ENCODE measurements at regions not wholly inside any gene's neighbourhood (a gene's known extent, or its start where the extent isn't known, plus 50 kb on each side); places are given as distances from the start of the nearest gene placed in this dataset.
"Not testable (repeated sequence)": the region's sequence is repeated elsewhere in the genome, so short reads cannot be mapped to it uniquely, and the experiment has no call there.

DNA sequence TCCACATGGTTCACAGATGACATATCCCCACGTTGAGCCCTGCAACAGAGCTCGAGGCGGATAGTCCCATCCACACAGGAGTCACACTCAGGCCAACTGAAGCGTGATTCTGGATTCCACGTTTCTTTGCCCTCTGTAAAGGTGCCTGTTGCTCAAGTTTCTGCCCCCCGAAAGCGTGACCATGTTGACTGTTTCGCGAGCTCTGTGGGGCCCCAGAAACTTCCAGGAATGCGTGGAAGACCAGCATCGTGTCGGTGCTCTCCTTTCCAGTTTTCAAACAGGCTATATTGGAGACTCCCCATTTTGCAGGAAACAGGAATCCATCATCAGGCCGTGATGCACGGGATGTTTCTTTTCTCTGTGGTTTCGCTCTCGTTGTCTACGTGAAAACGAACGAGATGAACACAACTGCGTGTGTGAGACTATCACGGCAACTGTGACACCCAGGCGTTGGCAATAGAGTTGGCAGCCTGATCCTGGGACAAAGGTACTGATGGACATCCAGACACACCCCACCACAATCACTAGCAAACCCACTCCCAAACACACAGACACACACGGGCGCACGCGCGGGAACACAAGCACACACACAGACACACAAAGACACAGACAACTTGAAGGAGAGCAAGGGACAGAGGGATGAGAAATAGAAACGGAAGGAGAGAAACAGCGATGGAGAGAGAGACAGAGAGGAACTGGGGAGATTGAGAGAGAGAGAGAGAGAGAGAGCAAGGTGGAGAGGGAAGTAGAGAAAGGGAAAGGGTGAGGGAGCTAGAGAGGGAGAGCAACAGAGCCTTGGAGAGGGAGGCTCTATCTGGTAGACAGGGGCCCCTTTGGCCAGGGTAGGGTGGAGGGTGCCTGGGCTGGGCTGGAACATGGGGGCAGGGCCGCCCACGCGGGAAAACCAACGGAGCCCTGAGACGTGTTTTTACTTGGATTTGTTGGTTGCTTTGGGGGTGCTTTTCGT is 1609.3 kb downstream of the SPATA31A7 start:
- peak overlapping the region; percentile 65 for H3K4me3 Mint-ChIP-seq (ENCODE audit: low read depth)
- peaks cover 23% of the 10 kb centered on the region for H3K4me1 Mint-ChIP-seq (ENCODE audit: low read depth)
- peaks cover 10% of the 10 kb centered on the region for H3K36me3 Mint-ChIP-seq (ENCODE audit: low read depth)
- H3K27ac Mint-ChIP-seq, result peak overlapping the region; percentile 10
- DNase-seq (ENCODE audit: low spot score); intact Hi-C loops (cut with micrococcal nuclease); H3K9me3 Mint-ChIP-seq: not testable (repeated sequence)
- H3K27me3 Mint-ChIP-seq (ENCODE audit: low read depth), result peaks cover 35% of the 10 kb centered on the region

DNA sequence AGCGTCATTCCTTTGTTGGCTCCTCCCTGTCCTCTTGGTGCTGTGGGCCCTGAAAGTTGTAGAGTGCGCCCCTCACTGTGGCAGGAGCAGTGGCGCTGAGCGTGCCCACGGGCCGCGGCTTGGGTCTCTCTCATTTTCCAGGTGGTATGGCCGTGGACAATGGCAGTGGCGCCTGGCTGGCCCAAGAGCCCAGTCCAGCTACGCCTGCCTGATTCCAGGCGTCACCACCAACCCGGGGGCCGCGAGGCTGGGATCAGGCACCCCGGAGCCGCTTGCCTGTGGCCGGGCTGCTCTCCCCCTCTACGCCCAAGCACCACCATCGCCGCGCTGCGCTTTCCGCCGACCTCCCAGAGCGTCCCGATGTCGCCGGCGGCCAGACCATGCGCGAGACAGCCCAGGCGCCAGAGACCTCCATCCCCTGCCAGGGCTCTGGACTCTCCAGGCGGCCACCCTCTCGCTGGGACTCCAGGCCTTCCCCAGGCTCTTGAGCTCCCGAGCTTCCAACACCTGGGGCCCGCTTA is 1610.1 kb downstream of the SPATA31A7 start:
- intact Hi-C loops (cut with micrococcal nuclease); H3K27ac Mint-ChIP-seq; H3K9me3 Mint-ChIP-seq; DNase-seq (ENCODE audit: low spot score): not testable (repeated sequence)
- Mint-ChIP-seq H3K4me3 (ENCODE audit: low read depth) (peak overlapping the region; percentile 65), H3K27me3 (ENCODE audit: low read depth) (peaks cover 41% of the 10 kb centered on the region), H3K36me3 (ENCODE audit: low read depth) (peaks cover 10% of the 10 kb centered on the region), H3K4me1 (ENCODE audit: low read depth) (peaks cover 23% of the 10 kb centered on the region)

DNA sequence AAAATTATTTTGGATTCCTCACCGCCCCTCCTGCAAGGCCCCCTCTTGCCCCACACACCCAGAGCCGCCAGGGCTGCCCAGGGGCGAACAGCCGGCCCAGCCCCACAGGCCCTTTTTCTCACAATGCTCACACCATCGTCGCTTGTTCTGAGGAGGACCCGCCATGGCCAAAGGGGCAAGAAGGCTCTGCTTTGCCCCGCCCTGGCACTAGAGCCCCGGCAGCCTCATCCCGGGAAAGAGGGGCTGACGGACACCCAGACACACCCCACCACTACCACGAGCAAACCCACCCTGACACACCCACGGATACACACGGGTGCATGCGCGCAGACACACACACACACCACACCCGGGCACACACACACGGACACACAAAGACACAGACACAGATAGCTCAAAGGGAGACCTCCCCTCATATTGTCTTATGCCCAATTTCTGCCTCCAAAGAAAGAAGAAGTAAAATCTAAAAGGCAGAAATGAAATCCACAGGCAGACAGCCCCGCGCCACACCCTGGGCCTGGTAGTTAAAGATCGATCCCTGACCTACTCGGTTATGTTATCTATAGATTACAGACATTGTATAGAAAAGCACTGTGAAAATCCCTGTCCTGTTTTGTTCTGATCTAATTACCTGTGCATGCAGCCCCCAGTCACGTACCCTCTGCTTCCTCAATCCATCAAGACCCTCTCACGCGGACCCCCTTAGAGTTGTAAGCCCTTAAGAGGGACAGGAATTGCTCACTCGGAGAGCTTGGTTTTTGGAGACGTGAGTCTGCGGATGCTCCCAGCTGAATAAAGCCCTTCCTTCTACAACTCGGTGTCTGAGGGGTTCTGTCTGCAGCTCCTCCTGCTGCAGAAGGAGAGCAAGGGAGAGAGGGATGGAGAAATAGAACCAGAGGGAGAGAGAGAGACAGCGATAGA is 1610.9 kb downstream of the SPATA31A7 start:
- Mint-ChIP-seq H3K4me1 (ENCODE audit: low read depth) (peaks cover 23% of the 10 kb centered on the region), H3K27me3 (ENCODE audit: low read depth) (peaks cover 46% of the 10 kb centered on the region), H3K27ac (peak overlapping the region; percentile 3), H3K4me3 (ENCODE audit: low read depth) (peak overlapping the region; percentile 55), H3K36me3 (ENCODE audit: low read depth) (peaks cover 10% of the 10 kb centered on the region)
- H3K9me3 Mint-ChIP-seq; intact Hi-C loops (cut with micrococcal nuclease): not testable (repeated sequence)
- DNase-seq (ENCODE audit: low spot score), result peak; percentile 44

DNA sequence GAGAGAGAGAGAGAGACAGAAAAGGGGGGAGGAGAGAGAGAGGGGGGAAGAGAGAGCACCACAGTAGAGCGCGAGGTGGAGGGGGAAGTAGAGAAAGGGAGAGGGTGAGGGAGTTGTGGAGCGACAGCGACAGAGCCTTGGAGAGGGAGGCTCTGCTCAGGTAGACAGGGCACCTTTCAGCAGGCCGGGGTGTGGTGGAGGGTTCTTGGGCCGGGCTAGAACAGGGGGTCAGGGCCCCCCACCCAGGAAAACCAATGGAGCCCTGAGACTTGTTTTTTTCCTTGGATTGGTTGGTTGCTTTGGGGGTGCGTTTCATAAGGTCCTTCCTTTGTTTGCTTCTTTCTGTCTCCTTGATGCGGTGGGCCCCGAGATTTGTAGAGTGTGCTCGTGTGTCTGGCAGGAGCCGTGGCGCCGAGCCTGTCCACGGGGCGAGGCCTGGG is 1611.6 kb downstream of the SPATA31A7 start:
- peaks cover 48% of the 10 kb centered on the region for H3K27me3 Mint-ChIP-seq (ENCODE audit: low read depth)
- H3K9me3 Mint-ChIP-seq; DNase-seq (ENCODE audit: low spot score); intact Hi-C loops (cut with micrococcal nuclease): not testable (repeated sequence)
- H3K4me1 Mint-ChIP-seq (ENCODE audit: low read depth), result peaks cover 23% of the 10 kb centered on the region
- H3K36me3 Mint-ChIP-seq (ENCODE audit: low read depth), result peaks cover 10% of the 10 kb centered on the region
- H3K27ac Mint-ChIP-seq, result peak overlapping the region; percentile 3
- H3K4me3 Mint-ChIP-seq (ENCODE audit: low read depth), result peak overlapping the region; percentile 55

DNA sequence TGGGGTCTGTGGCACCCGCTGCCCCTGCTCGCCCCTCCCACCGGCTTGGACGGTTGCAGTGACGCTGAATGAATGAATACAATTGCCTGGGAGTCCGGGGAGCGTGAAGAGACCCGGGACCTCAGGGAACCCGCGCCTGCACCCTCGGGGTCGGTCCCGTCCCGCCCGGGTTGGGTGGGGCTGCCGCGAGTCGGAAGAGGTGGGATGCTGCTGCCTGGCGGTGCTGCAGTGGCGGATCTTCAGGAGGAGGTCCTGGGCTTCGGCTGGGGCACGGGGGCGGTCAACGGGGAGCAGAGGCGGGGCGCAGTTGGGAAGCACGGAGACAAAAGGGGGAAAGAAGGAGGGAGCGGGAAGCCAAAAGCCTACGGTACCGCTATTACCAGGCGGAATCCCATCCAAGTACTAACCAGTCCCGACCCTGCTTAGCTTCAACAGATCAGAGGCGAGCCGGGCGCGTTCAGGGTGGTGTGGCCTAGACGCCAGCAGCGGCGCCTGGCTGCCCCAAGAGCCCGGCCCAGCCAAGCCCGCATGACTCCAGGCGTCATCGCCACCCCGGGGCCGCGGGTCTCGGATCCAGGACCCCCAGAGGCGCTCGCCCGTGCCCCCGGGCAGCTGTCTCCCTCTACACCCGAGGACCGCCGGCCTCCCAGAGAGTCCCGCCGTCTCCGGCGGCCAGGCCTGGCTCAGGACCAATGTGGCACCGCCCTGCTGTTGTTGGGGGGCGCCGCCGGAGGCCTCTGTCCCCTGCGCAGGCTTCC is 1612.3 kb downstream of the SPATA31A7 start:
- peaks cover 10% of the 10 kb centered on the region for H3K36me3 Mint-ChIP-seq (ENCODE audit: low read depth)
- intact Hi-C loops (cut with micrococcal nuclease); H3K27ac Mint-ChIP-seq; H3K9me3 Mint-ChIP-seq: not testable (repeated sequence)
- peak; percentile 70 for DNase-seq (ENCODE audit: low spot score)
- H3K4me3 Mint-ChIP-seq (ENCODE audit: low read depth), result peak overlapping the region; percentile 68
- H3K27me3 Mint-ChIP-seq (ENCODE audit: low read depth), result peaks cover 49% of the 10 kb centered on the region
- H3K4me1 Mint-ChIP-seq (ENCODE audit: low read depth), result peaks cover 23% of the 10 kb centered on the region

DNA sequence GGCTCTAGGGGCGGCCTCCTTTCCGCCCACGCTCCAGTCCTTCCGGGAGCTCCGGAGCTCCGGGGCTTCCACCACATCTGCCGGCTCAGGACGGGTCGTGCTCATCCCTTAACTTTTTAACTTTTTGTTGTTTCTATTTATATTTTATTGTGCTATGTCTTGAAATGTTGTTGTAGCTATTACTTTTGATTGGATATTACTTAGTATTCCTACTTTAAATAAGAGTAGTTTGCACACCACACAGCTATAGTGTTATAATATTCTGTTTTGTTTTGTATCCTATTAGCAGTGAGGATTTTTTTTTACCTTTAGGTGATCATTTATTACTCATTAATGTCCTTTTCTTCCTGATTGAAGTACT is 1612.9 kb downstream of the SPATA31A7 start:
- Mint-ChIP-seq H3K4me3 (ENCODE audit: low read depth) (peak overlapping the region; percentile 68), H3K4me1 (ENCODE audit: low read depth) (peaks cover 23% of the 10 kb centered on the region), H3K27me3 (ENCODE audit: low read depth) (peaks cover 49% of the 10 kb centered on the region), H3K36me3 (ENCODE audit: low read depth) (peaks cover 10% of the 10 kb centered on the region)
- intact Hi-C loops (cut with micrococcal nuclease); H3K9me3 Mint-ChIP-seq; DNase-seq (ENCODE audit: low spot score); H3K27ac Mint-ChIP-seq: not testable (repeated sequence)

DNA sequence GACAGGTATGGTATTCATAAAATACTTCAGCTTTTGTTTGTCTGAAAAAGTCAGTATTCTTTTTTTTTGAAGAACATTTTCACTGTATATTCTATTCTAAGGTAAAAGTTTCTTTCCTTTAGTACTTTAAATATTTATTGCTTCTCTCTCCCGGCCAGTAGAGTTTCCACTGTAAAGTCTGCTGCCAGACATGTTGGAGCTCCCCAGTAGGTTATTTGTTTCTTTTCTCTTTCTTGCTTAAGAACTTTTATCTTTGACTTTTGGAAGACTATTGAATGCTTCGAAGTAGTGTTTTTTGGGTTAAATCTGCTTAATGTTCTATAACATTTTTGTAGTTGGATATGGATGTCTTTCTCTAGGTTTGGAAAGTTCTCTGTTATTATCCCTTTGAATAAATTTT is 1613.3 kb downstream of the SPATA31A7 start:
- H3K4me3 Mint-ChIP-seq (ENCODE audit: low read depth), result peak overlapping the region; percentile 68
- DNase-seq (ENCODE audit: low spot score); intact Hi-C loops (cut with micrococcal nuclease); H3K9me3 Mint-ChIP-seq: not testable (repeated sequence)
- peaks cover 52% of the 10 kb centered on the region for H3K27me3 Mint-ChIP-seq (ENCODE audit: low read depth)
- peaks cover 10% of the 10 kb centered on the region for H3K36me3 Mint-ChIP-seq (ENCODE audit: low read depth)
- peaks cover 24% of the 10 kb centered on the region for H3K4me1 Mint-ChIP-seq (ENCODE audit: low read depth)
- H3K27ac Mint-ChIP-seq, result peak overlapping the region; percentile 8

DNA sequence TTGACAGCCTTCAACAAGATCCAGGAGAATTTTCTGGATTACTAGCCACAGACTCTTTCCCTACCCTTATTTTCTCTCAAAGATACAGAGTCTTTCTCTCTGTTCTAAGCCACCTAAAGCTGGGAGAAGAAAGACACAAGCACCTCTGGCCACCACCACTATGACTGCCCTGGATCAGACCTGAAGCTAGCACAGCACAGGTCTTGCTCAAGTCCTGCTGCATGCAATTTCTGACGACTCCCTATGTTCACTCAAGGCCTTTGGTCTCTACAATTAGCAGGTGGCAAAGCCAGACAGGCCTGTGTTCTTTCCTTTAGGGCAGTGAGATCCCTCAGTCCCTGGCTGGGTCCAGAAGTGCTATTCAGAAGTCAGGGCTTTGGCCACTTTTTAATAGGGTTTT is 1614.5 kb downstream of the SPATA31A7 start:
- intact Hi-C loops (cut with micrococcal nuclease); H3K4me3 Mint-ChIP-seq (ENCODE audit: low read depth); H3K36me3 Mint-ChIP-seq (ENCODE audit: low read depth); H3K27ac Mint-ChIP-seq; DNase-seq (ENCODE audit: low spot score); H3K9me3 Mint-ChIP-seq: not testable (repeated sequence)
- Mint-ChIP-seq H3K27me3 (ENCODE audit: low read depth) (peaks cover 50% of the 10 kb centered on the region), H3K4me1 (ENCODE audit: low read depth) (peaks cover 21% of the 10 kb centered on the region)

DNA sequence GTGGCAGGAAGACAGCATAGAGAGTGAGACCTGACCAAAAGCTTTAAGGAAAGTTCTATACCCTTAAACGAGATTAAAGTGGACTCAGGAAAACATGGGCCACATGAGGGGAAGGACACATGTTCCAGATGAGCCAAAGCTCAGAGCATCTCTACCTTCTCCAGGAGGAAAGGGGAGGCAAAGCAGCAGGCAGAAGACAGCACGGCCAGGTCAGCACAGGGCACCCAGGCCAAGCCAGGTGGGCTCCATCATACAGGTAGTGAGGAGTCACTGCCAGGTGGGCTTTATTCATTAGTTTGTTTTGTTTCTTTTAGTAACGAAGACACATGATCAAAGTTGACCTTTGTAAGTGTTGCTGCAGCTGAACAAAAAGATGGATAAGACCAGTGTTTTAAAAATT is 1617.6 kb downstream of the SPATA31A7 start:
- H3K36me3 Mint-ChIP-seq (ENCODE audit: low read depth); DNase-seq (ENCODE audit: low spot score); intact Hi-C loops (cut with micrococcal nuclease); H3K27ac Mint-ChIP-seq; H3K4me1 Mint-ChIP-seq (ENCODE audit: low read depth); H3K9me3 Mint-ChIP-seq; H3K4me3 Mint-ChIP-seq (ENCODE audit: low read depth): not testable (repeated sequence)
- peaks cover 38% of the 10 kb centered on the region for H3K27me3 Mint-ChIP-seq (ENCODE audit: low read depth)

DNA sequence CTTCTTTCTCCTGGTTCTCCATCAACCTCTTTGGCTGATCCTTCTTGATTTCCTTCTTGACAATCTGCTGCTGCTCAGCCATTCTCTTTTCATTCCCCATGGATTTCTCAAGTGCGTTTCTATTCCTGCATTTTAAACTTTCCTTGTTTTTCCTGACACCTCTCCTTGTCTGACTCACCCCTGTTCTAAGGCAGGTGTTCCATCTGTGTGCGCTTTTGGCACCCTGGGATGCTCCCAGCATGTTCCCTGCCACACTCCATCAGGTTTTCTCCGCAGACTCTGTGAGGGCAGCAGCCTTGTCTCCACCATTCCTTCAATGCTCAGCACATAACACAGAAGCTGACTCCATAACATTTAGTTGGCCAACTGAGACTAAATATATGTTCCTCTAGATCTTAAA is 1618.2 kb downstream of the SPATA31A7 start:
- H3K36me3 Mint-ChIP-seq (ENCODE audit: low read depth); intact Hi-C loops (cut with micrococcal nuclease); H3K9me3 Mint-ChIP-seq; DNase-seq (ENCODE audit: low spot score); H3K4me1 Mint-ChIP-seq (ENCODE audit: low read depth); H3K4me3 Mint-ChIP-seq (ENCODE audit: low read depth); H3K27ac Mint-ChIP-seq: not testable (repeated sequence)
- H3K27me3 Mint-ChIP-seq (ENCODE audit: low read depth), result peaks cover 39% of the 10 kb centered on the region

DNA sequence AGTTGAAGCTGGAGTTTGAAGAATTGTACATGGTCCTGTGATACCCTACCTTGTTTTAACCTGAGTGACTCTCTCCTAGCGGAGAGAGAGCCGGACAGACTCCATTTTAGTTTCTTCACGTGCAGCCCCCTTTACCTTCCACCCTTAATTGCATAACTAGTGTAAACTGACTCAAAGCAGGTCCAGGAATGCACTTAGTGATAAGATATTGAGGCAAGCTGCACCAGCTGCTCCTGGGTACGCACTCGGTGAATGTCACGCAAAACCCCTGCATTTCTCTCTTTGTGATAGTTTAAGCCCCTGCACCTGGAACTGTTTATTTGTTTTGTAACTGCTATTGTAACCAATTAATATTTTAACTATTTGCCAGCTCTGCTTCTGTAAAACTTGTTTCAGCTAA is 1620.5 kb downstream of the SPATA31A7 start:
- DNase-seq (ENCODE audit: low spot score); H3K27ac Mint-ChIP-seq; H3K36me3 Mint-ChIP-seq (ENCODE audit: low read depth); H3K4me3 Mint-ChIP-seq (ENCODE audit: low read depth); H3K4me1 Mint-ChIP-seq (ENCODE audit: low read depth); intact Hi-C loops (cut with micrococcal nuclease); H3K9me3 Mint-ChIP-seq: not testable (repeated sequence)
- H3K27me3 Mint-ChIP-seq (ENCODE audit: low read depth), result peaks cover 34% of the 10 kb centered on the region

DNA sequence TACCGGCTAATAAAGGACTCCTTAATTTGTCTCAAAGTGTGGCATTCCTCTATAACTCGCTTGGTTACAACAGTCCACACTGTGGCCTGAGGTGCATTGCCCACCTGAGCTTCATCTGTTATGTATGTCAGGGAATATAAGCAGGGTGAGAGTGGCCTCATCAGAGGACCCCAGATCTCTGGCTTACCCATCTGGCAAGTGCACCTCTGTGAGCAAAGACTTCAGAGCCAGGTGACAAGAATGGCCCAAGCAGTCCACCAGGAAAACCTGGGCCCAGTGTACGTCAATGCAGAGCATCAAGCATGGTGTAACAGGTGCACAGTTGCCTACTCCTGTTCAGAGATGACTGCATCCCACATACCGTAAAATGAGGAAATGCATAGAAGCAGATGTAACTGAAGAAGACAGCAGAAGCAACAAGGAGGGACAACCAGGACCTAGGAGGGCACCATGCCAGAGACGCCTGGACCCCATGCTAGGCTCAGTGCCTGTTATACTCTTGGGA is 1621.0 kb downstream of the SPATA31A7 start:
- H3K9me3 Mint-ChIP-seq; H3K27ac Mint-ChIP-seq; H3K36me3 Mint-ChIP-seq (ENCODE audit: low read depth); DNase-seq (ENCODE audit: low spot score); intact Hi-C loops (cut with micrococcal nuclease); H3K4me1 Mint-ChIP-seq (ENCODE audit: low read depth); H3K4me3 Mint-ChIP-seq (ENCODE audit: low read depth): not testable (repeated sequence)
- H3K27me3 Mint-ChIP-seq (ENCODE audit: low read depth), result peaks cover 30% of the 10 kb centered on the region
